H1 (cell line): ENCODE measurements at regions not wholly inside any gene's neighbourhood (a gene's known extent, or its start where the extent isn't known, plus 50 kb on each side); places are given as distances from the start of the nearest gene placed in this dataset.

ENCODE experiments used
- ATF2 ChIP-seq: IDR thresholded peaks from 2 replicates; pipeline ENCODE4 v1.6.1; 2012; ENCODE audit warnings: low read length, inconsistent platforms
- E2F6 ChIP-seq: IDR thresholded peaks from 2 replicates; pipeline ENCODE4 v1.6.1; 2012; ENCODE audit warnings: inconsistent platforms
- GTF2F1 ChIP-seq: IDR thresholded peaks from 2 replicates; pipeline ENCODE4 v1.6.1; 2012; ENCODE audit warnings: low read depth, low read length, improper control_type of control experiment, borderline replicate concordance
- POU5F1 ChIP-seq: IDR thresholded peaks from 2 replicates; pipeline ENCODE4 v1.6.1; 2011; ENCODE audit warnings: low read depth, mild to moderate bottlenecking, low read length, moderate library complexity
- TBP ChIP-seq: IDR thresholded peaks from 2 replicates; pipeline ENCODE4 v1.6.1; 2011; ENCODE audit warnings: low read depth, low read length, improper control_type of control experiment
- TCF12 ChIP-seq: IDR thresholded peaks from 2 replicates; pipeline ENCODE4 v1.6.1; 2011; ENCODE audit warnings: low read depth, mild to moderate bottlenecking, low read length

GRCh38 chr2:174660984-174661675, 63.5 kb upstream of the WIPF1 start (continued):
- TF ChIP-seq ATF2, result no peak
- no peak for TF ChIP-seq E2F6
- no peak for TF ChIP-seq TCF12
- TF ChIP-seq GTF2F1, result no peak
- TF ChIP-seq TBP, result no peak
- no peak for TF ChIP-seq POU5F1
